MM.1S (cell line): ENCODE measurements at regions not wholly inside any gene's neighbourhood (a gene's known extent, or its start where the extent isn't known, plus 50 kb on each side); places are given as distances from the start of the nearest gene placed in this dataset.

Experiments
- EZH2 ChIP-seq: fragments of 300-600 bp; sonication (generic); optimal IDR thresholded peaks from 2 replicates; pipeline ENCODE3; 2017; ENCODE audit warnings: low read depth, mild to moderate bottlenecking, antibody characterized with exemption, low read length, mixed read lengths
- EZH2phosphoT487 ChIP-seq: fragments of 300-600 bp; sonication (generic); IDR thresholded peaks from 2 replicates; pipeline ENCODE4 v1.6.1; 2018; ENCODE audit warnings: antibody characterized with exemption, low read length
- TF ChIP-seq, protein P1 (sequence below): fragments of 300-600 bp; sonication (generic); IDR thresholded peaks from 2 replicates; pipeline ENCODE4 v1.5.1; 2016; ENCODE audit warnings: antibody characterized with exemption, low read length, mixed read lengths

DNA sequence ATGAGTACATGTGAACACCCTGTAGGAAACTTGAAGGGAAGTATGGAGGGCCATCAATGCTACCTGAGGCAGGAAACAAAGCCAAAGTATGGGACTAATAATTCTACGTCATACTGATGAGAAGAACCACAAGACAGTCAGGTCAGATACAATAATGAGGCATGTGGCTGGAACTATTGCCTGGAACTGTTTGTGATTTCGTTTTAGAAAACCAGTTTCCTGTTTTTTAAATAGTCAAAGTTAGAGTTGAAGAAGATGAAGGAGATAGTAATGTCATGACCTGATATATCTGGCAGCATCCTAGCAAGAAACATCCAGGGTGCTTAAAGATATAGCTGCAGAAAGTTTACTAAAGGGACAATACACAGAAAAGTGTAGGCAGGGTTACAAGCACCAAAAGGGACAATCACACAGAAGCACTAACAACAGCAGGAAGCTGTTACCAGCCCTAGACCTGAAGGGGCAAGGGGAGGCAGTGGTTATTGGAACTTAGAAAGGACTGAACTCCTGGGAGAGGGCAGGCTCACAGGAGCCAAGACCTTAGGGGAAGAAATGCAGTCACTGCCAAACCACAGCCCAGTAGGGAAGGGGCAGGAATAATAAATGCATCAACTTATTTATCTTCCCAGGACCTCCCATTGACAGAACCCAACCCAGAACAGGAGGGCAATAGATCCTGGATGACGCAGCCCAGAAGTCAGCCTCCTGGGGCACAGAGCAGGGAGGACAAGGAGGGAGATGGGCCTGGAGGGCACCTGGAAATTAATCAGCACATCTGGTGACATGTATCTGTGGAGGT, 302.1 kb upstream of the STT3B start:
- TF ChIP-seq, protein P1, sequence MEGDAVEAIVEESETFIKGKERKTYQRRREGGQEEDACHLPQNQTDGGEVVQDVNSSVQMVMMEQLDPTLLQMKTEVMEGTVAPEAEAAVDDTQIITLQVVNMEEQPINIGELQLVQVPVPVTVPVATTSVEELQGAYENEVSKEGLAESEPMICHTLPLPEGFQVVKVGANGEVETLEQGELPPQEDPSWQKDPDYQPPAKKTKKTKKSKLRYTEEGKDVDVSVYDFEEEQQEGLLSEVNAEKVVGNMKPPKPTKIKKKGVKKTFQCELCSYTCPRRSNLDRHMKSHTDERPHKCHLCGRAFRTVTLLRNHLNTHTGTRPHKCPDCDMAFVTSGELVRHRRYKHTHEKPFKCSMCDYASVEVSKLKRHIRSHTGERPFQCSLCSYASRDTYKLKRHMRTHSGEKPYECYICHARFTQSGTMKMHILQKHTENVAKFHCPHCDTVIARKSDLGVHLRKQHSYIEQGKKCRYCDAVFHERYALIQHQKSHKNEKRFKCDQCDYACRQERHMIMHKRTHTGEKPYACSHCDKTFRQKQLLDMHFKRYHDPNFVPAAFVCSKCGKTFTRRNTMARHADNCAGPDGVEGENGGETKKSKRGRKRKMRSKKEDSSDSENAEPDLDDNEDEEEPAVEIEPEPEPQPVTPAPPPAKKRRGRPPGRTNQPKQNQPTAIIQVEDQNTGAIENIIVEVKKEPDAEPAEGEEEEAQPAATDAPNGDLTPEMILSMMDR: no peak
- TF ChIP-seq EZH2phosphoT487 (no peak), EZH2 (no peak)
